GM19239 (cell line): ENCODE measurements at regions not wholly inside any gene's neighbourhood (a gene's known extent, or its start where the extent isn't known, plus 50 kb on each side); places are given as distances from the start of the nearest gene placed in this dataset.

Experiments used
- DNase-seq: peaks from one replicate; pipeline ENCODE4 v3.0.0; 2011; ENCODE audit warnings: low spot score; ENCODE audit not compliant: insufficient read length
- FAIRE-seq: peaks from 2 replicates; lab custom pipeline; 2011; peaks lifted over from hg19 to GRCh38; lab: Jason Lieb, UNC

DNA sequence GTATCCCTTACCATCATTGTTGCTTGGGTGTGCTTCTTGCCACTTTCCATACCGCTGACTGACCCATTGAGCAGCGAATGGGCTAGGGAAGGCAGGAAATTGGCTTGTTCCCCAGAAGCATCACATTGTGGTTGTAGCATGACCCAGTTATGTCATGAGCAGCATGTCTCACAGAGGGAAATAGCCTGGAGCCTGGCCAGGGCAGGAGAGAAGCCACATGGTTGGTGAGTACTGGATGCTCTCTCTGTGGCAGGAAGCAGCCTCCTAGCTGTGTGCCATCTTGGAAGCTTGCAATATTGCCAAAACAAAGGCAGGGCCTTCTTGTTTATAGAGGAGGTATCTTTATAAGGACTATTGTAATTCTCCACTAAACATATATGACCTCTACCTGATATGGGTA lies 482.6 kb downstream of the PIK3C3 start:
- DNase-seq (no peak), FAIRE-seq (no peak)

DNA sequence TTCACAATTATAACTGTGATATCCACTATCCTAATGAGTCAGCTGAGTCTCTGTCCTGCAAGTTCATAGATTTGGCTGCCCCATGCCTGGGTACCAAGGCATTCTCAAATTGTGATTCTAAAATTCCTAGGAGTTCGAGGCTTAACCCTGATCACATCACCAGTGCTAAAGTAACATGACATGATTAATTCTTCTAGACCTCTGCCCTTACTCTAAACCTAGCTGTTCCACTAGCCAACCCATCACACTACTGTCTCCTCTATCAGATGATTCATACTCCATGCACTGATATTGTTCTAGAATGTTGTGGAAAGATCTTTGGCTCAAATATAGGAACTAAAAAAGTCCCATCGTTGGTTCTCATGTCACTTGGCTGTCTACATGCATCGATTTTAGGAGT lies 487.6 kb downstream of the PIK3C3 start:
- DNase-seq (no peak), FAIRE-seq (no peak)

DNA sequence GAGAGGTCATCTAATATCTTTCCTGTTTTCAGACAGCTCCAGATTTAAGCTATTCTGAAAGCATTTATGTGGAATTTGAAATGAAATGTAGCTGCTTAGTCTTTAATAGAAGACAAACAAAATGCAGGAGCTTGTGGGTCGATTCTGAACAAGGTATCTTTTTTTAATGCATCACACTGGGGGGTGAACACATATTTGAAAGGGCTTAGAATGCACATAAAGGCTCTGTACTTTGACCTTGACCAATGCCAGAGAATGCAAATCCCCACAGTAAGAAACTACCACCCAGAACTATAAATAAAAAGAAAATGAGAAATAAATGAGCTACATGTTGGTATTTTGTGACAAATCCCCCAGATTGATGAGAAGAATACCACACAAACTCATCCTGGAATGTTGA lies 489.3 kb downstream of the PIK3C3 start:
- FAIRE-seq, result no peak

DNA sequence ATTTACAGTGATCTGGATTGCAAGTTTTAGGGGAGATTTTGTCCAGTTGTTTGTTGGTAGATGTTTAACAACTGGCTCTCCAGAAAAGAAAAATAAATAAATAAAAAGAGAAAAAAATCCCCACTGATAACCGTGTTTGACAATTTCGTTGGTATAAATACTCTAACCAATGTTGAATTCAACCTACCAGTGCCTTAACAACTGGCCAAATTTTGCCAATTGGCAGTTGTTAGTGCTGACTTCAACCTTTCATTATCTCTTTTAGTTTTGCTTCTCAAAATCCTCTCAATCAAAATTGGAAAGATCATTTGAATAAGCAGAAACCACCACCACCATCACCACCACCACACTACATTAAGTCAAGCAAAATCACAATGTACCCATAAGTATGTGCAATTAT lies 490.3 kb downstream of the PIK3C3 start:
- no peak for FAIRE-seq
- DNase-seq, result no peak

More for the DNA sequence above, 489.3 kb downstream of the PIK3C3 start:
- no peak for DNase-seq

DNA sequence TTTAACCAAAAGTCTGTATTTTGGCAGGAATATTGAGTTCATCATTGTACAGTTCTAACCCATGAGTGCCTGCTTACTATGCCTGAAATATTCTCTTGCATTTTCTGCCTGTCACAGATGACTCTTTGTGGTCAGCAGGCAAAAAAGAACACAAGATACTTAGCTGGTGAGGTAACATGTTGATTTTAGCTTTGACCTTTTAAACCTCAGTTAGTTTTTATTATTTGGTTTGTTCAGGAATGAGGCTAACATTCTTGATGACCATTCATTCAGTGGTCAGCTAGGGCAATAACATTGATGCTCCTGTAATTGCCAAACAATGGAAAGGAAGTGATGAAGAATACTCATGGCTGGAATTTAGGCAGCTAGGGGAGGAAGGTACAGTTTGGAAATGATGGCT lies 491.2 kb downstream of the PIK3C3 start:
- DNase-seq (no peak), FAIRE-seq (no peak)

DNA sequence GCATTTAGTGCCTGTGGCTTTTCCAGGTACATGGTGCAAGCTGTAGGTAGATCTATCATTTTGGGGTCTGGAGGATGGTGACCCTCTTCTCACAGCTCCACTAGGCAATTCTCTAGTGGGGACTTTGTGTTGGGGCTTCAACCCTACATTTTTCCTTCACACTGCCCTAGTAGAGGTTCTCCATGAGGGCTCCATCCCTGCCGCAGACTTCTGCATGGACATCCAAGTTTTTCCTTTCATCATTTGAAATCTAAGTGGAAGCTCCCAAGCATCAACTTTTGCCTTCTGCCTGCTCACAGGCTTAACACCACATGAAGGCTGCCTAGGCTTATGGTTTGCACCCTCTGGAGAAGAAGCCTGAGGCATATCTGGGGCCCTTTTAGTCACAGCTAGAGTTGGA lies 492.7 kb downstream of the PIK3C3 start:
- DNase-seq (no peak), FAIRE-seq (no peak)

DNA sequence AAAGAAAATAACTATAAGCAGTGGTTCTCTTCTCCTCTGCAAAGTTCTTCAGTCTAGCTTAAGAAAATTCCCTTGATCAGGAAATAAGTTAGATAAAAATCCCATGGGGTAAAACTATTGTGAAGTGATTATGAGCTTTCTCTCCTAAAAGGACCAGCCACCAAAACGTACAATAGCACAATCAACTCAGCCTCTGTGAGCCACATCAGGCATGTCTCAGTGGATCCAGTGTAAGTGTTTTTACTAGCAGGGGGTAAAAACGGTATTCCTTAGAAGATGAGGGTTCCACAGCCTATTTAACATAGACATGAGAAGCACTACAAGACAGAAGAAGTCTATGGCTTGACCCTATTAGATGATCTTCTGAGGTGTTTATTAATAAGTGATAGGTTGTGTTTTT lies 503.2 kb downstream of the PIK3C3 start:
- DNase-seq (no peak), FAIRE-seq (no peak)

DNA sequence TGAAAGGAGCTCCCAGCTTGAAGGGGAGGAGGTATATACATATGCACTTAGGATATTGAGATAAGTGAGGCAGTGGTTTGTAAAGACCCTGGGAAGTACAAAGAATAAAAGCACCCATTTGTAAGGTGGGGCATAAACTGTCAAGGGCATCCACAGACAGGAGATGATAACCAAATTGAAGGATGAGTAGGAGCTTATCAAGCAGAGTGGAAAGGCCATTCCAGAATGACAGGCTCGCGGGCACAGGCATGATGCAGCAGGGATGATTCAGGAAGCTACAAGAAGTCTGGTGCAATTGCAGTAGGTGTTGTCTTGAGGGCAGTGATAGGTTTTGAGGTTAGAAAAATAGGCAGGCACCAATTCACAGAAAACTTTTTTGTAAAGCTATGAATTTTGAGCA lies 504.8 kb downstream of the PIK3C3 start:
- no peak for FAIRE-seq

DNA sequence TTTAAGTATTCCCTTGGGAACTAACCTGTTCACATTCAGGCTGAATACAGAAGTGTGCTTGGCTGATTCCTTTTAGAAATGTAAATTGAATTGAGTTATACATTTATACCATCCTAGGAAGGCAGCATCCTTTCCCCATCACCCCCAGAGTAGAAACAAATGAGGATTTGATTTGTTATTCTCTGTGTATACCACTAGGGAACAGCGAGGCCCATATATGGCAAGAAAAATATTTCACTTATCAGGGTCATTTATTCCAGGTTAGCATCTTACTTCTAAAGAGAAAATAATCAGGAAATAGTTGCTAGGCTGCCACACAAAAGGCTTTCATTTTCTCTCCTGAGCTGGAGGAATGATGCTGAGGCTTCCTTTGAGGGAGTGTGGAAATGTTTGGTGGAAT lies 516.9 kb downstream of the PIK3C3 start:
- FAIRE-seq (no peak), DNase-seq (no peak)

More for the DNA sequence above, 504.8 kb downstream of the PIK3C3 start:
- DNase-seq, result no peak

DNA sequence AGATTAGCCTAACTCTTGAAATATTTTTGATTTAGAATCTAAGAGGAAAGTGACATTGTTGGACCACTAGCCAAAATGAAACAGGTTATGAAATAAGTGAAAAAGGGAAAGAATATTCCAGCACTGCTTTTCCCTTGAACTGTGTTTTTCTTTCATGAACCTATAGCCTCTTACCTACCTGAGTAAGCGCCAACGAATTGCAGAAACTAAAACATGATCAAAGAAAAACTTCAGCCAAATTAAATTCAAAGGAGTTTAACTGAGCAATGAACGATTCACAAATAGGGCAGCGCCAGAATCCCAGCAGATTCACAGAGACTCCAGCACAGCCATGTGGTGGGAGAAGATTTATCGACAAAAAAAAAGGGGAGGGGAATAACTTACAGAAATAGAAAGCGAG lies 518.6 kb downstream of the PIK3C3 start:
- no peak for FAIRE-seq
- no peak for DNase-seq

DNA sequence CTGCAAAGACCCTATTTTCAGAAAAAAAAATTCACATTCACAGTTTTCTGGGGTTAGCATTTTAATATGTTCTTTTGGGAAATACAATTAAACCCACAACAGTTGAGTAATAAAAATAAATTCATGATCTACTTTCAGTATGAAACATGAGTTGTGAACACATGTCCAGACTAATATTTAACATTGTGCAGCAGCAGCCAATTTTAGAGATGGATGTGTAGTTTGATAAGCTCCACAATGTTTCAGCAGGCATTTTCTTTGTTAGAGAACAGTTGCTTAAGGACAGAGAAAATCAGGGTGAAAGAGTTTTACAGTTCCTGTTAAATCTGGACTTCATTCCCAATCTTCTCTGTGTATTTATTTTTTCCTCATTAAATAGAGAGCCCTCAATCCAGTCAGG lies 519.5 kb downstream of the PIK3C3 start:
- no peak for FAIRE-seq
- DNase-seq, result no peak

DNA sequence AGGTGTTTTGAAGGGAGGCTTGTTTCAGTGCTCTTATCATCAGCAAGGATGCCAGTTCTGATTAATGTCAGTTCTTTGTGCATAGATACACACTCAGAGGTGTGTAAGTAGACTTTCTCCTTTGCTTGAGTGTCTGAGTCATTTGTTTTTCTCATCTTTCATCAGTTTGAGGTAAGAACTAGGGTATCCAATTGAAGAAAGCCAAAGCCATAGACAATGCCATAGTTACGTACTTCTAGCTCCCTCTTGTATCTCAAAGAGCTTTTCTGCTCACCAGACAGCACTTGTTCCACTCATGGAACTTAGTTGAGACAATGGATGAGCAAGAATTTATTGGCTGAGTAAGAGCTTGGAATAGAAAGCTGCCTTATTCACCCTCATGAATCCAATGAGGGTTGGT lies 520.1 kb downstream of the PIK3C3 start:
- DNase-seq (no peak), FAIRE-seq (no peak)

DNA sequence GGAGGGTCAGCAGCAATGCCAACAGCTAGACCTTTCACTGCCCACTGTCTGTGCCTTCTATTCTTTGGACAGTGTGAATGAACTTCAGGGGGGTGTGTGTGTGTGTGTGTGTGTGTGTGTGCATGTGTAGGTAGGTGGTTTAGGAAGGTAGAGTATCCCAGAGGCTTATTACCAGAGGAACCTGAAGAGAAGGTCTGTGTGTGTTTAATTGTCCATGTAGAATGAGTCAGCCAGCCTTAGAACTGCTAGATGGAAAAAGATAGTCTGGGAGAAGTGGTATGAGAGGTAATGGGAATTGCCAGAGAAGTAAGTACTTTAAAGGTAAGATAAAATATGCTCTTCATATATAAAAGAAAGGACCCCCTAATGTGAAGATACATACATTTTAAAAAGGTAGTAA lies 522.2 kb downstream of the PIK3C3 start:
- no peak for DNase-seq
- FAIRE-seq, result no peak

DNA sequence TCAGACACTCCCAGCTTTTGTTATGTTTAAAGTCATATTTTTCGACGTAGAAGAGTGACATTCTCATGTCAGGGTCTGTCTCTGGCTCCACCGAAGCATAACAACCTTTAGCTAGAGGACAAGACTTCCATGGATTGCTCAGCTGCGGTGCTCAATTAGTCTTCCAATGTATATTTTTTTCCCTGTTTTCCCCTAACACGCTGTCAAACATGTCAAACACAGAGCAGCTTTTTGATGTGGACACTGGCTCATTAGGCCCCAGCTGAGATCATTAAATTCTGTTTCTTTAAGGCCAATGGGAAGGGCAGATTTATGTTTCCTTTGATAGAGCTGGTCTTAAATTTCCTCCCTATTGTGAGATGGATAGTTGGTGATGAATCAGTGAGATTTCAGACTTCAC lies 525.4 kb downstream of the PIK3C3 start:
- no peak for FAIRE-seq
- no peak for DNase-seq

DNA sequence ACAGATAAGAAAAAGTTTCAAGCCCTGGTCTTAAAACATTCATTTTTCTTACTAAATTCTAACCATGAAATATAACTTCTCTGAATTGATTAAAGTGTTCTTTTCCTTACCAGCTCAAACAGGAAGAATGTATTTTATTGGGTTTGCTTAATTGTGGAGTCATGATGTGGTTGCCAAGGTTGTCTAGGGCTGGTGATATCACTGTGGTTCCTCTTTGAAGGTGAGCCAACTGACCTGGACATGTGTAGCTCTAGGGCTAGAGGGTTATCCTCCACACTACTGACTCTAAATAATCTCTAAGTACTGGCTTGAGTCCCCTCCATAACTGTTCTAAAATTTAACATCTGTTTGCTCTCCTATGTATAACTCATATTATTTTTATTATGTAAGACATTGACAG lies 529.6 kb downstream of the PIK3C3 start:
- FAIRE-seq, result no peak
- no peak for DNase-seq

DNA sequence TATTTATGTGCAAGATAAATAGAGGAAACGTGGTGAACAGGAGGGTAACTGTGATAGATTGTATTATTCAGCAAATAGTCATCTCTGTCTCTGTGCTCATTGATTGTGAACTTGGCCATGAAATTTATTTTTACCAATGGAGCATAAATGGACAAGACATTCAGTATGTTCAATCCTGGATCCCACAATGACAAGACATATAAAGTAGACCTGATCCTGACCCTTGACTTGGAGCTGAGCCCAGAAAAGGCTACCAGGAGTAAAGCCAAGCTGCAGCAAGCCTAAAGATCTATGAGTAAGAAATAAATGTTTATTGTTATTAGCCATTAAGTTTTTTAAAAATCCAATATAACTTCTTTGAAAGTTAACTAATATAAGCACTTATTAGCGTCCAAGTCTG lies 531.2 kb downstream of the PIK3C3 start:
- DNase-seq, result no peak
- FAIRE-seq, result no peak

DNA sequence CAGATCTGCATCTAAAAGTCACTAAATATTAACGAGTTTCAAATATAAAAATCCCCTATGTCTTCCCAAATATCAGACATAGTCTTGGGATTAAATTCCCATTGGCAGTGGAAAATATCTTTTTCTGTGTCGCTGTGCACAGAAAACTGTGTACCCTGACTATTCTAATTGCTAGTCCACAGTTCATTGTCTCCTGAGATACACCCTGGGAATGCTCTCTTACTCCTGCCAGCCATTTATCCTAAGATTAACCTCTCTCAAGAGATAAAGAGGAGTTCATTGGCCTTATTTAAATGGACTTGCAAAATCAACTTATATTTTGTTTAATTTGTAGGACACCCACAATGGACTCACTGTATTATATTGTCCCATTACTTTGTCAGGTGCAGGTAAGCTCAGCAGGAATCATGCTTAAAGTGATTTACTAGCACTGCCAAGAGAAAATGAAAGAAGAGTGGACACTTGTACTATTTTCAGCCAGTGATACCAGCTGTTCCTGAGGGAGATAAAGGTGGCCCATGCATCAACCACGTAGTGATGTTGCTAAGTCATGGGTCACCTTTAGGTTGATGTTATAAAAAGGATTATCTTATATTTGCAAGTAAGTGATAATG lies 553.8 kb downstream of the PIK3C3 start:
- FAIRE-seq (no peak), DNase-seq (no peak)

DNA sequence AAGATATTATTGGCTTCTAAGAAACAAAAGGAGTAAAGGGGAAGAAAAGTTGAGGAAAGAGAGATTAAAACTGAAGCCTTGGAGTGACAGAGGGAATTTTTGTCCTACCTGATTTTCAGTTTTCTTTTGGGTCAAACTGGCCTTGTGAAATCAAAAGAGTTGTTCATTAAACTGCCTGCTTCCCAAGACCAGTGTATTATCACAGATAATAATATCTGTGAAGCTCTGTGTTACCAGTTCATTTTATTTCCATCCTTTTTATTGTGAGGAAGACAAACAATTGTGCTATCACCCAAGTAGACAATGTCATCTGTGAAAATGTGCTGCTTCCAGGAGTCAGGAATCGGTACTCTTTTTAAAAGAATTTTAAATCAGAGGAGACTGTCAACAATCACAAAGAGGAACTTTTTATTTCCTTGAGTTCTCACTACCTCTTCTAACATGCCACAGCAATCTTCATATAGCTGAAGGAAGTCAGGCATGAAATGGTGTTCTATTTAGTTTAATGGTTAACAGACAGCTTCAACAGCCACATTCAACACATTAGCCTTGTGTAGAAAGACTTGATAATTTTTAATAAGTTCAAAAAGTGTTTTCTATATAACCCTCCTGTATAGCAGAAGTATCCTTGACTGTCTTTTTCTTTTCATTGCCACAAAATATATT lies 554.8 kb downstream of the PIK3C3 start:
- FAIRE-seq (peak; percentile 70), DNase-seq (no peak)

DNA sequence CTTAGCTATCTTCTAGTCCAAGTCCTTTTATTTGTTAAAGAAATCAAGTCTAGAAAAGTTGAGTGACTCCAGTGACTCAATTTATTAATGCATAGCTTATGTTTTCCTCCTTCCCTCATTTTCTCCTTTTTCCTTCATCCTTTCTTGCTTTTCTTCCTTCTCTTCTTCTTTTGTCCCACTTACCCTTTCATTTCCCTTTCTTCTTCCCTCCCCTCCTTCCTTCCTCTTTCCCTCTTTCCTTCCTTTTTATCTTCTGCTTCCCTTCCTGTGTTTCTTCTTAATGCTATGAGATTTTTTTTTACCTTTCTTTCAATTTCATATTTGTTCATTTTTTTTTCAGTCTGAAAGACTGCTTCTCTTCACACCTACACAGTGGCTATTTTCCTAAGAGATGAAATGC lies 555.5 kb downstream of the PIK3C3 start:
- FAIRE-seq (peak; percentile 45), DNase-seq (no peak)

DNA sequence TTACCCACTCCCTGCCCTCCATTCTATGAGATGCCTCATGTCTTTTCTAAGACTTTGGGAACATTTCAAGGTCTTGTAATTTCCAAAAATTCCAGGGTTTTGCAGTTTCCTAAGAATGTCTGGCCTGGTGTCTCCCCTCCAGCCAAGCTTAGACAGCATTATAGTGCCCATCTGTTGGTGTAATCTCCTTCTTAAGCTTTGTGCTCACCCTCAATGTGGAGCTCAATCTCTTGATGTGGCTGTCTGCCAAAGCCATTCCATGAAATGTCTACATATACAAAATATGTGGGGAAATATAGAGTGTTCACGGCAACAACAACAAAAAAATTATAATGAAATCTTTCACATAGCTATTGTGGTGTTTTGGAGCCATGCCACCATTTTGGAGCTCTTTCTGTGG lies 558.4 kb downstream of the PIK3C3 start:
- DNase-seq, result no peak
- FAIRE-seq, result no peak

DNA sequence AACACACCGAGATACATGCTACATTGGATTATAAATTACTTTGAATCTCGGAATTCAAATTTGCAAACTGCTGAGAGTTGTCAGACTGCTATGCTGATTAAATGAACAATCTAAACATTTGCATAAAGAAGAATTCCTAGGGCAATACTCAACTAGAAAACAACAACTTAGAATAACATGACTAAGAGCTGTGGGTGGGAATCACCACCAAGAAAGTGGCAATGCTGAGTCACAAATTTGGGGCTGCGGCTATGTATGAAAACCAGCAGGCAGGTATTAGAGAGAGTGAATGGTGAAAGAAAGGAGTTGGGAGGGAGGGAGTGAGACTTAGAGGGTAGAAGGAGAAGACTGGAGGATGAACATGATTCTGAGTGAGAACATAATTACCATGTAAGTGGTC lies 559.5 kb downstream of the PIK3C3 start:
- no peak for FAIRE-seq
- DNase-seq, result no peak

DNA sequence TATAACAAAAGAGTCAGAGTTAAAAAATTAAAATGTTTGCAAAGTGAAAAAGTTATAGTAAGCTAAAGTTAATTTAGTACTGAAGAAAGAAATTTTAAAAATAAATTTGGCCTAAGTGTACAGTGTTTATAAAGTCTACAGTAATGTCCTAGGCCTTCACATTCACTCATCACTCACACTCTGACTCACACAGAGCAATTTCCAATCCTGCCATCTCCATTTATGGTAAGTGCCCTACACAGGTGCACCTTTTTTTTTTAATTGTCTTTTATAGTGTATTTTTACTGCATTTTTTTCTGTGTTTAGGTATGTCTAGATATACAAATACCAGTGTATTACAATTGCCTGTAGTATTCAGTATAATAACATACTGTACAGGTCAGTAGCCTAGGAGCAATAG lies 562.9 kb downstream of the PIK3C3 start:
- FAIRE-seq, result no peak
- no peak for DNase-seq
